Daoy (cell line): ENCODE measurements at regions not wholly inside any gene's neighbourhood (a gene's known extent, or its start where the extent isn't known, plus 50 kb on each side); places are given as distances from the start of the nearest gene placed in this dataset.
A peak's percentile ranks its signal among the peaks of the same experiment; 100 is the strongest.
"Not testable (repeated sequence)": the region's sequence is repeated elsewhere in the genome, so short reads cannot be mapped to it uniquely, and the experiment has no call there.

Source experiments
- DNase-seq: peaks from one replicate; pipeline ENCODE4 v3.0.0-alpha.2; 2015; ENCODE audit warnings: low read depth

DNA sequence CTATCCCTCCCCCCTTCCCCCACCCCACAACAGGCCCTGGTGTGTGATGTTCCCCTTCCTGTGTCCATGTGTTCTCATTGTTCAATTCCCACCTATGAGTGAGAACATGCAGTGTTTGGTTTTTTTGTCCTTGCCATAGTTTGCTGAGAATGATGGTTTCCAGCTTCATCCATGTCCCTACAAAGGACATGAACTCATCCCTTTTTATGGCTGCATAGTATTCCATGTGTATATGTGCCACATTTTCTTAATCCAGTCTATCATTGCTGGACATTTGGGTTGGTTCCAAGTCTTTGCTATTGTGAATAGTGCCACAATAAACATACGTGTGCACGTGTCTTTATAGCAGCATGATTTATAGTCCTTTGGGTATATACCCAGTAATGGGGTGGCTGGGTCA, 52.3 kb upstream of the MAN1A2 start:
- not testable (repeated sequence) for DNase-seq

DNA sequence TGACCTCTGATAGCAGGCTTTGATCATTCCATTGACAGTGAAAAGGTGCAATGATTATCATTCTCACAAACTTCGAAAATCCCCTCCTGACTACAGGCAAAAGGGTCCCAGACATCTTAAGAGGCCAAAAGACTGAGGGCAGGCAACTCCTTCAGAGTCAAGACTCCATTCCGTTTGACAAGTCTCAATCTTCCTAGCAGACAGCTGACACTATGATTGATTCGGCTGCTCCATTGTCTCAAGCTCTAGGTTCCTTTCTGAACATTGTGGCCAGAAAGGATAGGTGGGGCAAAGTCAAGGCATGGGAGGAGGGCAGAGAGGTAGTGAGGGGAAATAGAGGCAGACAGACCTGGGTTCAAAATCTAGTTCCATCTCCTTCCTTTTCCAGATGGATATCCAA, 53.7 kb upstream of the MAN1A2 start:
- DNase-seq: no peak

DNA sequence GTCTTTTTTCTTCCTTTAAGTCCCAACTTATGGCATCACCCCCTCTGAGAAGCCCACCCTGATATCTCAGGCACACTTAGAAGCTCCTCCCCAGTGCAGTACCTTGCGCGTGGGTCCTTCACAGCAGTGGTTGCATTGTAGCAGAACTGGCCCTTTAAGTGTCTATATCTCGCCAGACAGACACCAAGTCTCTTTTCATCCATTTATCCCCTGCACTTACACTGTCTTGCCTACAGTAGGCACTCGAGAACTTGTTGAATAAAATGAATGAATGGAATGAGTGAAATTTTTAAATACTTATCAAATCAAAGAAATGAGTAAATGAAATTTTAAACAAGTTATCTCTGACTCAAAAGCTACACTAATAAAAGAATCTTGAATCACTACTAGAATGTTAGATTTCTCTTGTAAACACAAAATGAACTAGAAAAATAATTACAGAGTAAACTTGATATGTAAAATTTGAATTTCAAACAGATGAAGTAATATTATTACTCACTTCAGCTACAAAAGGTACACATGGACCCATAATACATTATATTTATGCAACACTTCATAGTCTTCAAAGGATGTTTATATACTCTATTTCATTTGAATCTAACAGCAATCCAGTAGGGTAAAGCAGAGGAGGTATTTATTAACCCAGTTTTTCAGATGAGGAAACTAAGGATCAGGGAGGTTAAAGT, 54.7 kb upstream of the MAN1A2 start:
- peak; percentile 46 for DNase-seq

DNA sequence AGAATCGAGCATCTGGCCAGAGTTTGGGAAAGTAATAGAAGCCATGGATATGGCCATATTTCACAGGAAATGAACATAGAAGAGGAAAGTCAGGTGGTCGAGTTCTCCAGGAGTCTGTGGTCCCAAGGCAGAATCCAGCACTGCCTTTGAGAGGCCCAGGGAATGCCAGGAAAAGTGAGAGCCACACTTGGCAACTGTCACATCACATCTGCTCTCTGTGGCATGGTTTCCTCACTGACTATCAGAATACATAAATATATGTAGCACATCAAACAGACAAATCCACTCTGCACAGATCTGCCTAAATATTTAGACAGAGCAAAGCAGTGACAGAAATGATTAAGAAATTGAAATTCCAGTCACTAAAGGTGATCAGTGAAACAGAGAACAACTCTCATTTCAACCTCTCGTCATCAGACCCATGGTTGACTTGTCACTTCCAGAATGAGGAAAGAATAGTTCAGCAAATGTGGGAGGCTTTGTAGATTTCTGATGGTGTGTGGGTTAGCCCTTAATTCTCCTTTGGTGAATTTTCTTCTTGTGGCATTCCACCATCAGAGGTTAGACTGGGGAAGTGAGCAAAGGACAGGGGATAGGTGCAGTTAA, 58.8 kb upstream of the MAN1A2 start:
- no peak for DNase-seq

DNA sequence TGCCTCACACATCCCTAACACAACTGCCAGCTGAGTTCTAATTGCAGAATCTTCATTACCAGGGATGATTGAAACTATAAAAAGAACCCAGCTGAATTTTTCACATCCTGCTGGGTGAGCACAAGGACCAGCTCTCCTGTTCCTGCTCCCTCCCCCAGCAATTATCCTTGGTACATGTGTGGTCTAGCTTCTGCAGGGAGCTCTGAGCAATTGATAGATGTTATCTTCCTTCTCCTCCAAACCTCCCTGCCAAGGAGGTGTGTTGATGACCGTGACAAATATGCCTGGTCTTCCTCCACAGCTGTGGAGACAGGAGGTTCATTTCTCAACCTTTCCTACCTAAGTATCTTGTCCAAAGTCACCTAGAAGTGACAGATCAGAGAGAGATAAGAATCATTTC, 65.3 kb upstream of the MAN1A2 start:
- no peak for DNase-seq

DNA sequence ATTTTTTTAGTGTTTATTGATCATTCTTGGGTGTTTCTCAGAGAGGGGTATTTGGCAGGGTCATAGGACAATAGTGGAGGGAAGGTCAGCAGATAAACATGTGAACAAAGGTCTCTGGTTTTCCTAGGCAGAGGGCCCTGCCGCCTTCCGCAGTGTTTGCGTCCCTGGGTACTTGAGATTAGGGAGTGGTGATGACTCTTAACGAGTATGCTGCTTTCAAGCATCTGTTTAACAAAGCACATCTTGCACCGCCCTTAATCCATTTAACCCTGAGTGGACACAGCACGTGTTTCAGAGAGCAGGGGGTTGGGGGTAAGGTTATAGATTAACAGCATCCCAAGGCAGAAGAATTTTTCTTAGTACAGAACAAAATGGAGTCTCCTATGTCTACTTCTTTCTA, 67.1 kb upstream of the MAN1A2 start:
- DNase-seq: not testable (repeated sequence)

DNA sequence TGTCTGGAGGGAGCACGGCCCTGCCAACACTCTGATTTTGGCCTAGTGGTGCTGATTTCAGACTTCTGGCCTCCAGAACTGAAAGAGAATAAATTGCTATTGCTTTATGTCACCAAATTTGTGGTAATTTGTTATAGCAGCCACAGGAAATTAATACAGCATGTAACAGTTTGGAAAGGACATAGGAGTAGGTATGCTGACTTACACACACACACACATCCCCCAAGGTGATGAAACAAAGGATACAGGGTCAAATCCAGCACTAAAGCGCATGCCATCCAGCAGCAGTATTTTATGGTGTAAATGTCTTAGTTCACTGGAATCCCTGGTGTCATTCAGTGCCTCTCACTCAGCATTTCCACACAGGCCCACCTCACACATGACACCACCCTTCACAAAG, 72.2 kb upstream of the MAN1A2 start:
- no peak for DNase-seq

DNA sequence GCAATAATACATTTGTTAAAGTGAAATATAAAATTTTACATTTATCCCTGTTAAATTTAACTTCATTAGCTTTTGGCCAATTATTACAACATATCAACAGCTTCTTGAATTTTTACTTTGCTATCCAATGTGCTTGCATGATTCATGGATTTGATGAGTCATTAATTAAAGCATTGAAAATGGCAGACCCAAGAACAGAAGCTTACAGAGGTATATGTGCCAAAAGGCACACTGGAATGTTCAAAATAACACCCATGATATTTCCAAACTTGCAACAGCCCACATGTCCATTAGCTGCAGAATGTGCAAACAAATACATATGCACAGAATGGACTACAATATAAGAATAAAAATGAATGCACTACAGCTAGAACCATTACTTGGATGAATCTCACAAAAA, 76.4 kb upstream of the MAN1A2 start:
- no peak for DNase-seq

DNA sequence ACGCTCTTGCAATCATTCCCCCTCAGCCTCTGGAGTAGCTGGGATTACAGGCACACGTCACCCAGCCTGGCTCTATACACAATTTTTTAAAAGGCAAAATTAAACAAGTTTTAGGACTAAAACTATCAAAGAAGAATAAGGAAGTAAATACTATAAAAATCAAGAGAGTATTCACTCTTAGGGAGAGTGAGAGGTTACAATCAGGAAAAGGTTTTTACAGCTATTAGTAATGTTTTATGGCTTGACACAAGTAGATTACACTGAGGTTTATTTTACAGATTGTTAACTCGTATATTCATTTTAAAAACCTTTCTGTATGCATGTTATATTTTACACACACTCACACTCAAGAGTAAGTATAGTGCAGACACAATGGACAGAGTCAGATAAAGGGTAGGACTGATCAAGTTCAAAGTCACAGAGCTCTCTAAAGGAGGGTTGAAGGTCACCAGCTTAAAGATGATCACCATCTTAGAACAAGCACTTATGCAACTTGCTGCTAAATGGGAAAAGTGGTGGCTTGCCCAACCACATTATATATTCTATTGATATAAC, 77.9 kb upstream of the MAN1A2 start:
- DNase-seq: no peak

DNA sequence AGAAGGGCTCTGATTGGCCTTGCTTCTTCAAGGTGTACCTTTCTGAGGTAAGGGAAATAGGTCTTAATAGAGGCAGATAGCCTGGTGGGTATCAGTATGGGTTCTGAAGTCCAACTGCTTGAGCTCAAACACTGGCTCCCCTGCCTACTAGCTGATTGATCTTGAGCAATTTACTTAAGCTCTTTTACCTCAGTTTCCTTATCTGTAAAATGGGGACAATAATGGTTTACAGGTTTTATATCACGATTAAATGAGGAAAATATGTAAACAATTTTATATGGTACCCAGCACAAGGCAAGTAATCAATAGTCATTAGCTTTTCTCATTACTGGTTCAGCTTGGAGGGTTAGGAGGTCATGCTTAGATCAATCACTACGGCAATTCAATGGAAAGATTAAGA, 75.8 kb upstream of the VTCN1 start:
- DNase-seq: no peak

DNA sequence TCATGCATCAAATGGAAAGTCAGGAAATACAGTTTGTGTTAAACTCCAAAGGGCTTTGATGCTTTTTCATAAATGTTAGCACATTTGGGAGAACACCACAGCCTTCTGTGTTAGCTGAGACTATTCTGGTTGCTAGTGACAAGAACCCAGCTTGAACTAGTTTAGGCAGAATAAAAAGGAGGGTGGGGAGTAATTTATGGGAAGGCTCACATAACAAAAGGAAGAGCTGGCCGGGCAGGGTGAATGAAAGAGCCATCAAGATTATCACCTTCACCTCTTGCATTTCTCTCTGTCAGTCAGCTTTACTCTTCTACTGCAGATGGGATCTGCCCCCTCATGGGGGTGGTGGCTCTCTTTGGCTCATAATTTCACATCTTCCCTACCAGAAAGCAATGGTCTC, 75.4 kb upstream of the VTCN1 start:
- no peak for DNase-seq

DNA sequence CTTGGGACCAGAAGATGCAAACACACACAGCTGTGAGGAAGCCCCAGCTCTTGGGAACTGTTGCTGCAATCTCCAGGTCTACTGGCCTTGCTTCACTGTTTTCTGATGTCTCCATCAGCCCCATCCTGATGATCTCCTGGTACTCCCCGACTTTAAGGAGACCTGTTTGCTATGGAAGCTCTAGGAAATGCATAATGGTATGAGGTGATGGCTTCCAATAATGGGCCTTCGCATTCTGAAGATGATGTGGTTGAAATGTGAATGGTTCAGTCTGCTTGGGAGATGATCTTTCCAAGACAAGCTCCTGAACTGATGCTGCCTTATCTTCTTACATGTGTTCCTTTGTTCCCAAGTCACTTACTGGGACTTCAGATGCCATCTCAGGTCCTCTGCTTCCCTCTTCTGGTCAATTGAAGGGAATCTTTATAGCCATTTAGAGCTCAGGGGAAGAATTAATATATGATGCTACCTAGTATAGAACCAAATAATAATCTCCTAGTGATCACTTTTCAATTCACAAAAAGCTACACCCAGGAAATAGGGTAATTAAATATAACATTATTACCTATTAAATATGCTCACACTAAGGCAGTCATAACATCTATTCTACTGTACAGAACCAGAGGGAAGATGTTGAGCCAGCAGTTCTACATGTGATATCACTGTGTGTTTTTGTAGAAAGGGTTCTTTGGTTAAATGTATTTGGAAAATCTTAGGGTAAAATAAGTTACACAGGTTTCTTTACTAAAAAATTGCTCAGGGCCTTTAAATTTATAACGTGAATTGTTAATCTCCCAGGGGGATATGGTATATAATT, 73.9 kb upstream of the VTCN1 start:
- peak; percentile 66 for DNase-seq

DNA sequence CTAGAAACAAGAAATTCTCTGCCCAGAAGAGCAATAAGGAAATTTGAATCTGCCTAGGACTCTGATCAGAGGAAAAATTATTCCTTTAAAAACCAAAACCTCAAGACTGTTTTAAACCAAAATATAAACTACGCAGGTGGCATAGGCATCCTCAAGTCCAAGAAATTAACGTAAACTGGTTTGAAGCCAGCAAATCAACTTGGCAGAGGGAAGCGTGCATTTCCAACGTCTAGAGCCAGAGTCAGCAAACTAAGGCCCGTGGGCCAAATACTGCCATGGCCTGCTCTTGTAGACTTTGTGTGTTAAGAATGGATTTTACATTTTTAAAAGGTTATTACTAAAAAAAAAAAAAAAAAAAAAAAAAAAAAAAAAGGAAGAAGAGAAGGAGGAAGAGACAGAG, 67.8 kb upstream of the VTCN1 start:
- no peak for DNase-seq

DNA sequence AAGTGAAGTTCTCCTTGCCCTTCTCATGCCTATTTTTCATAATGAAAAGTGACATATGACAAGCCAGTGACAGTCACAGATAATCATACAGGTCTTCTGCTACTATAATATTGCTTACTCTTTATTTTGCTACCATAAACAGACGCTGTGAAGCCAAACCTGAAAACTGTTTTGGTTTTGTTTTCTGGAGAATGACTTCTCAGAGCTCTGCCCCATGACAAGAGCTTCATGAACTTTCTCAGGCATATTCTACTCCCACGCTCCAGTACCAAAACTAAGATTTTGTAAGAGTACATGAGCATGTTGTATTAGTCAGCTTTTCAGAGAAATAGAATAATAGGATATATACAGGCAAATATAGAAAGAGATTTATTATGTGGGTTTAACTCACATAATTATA, 64.3 kb upstream of the VTCN1 start:
- no peak for DNase-seq

DNA sequence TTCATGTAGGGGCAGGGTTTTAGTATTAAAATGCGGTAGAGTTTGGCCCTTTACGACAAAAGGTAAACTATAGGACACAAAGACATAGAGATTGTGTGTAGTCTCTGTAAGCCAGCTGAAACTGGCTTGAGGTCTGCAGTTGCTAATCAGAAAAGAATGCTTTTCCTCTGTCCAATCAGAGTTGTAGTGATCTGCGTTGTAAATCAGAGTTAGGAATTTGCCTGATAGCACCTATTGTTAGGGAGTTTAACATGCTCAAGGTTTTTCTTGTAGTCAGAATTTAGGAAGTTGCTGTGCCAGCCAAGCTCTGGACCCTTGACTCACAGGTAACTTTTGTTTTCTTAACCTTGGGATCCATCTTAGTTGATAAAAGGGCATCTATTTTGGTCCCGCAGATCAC, 61.2 kb upstream of the VTCN1 start:
- no peak for DNase-seq

DNA sequence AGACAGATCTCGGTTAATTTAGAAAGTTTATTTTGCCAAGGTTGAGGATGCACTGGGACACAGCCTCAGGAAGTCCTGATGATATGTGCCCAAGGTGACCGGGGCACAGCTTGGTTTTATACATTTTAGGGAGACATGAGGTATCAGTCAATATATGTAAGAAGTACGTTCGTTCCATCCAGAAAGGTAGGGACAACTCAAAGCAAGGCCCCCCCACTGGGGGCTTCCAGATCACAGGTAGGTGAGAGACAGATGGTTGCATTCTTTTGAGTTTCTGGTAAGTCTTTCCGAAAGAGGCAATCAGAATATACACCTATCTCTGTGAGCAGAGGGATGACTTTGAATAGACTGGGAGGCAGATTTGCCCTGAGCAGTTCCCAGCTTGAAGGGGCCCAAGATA, 60.4 kb upstream of the VTCN1 start:
- DNase-seq: no peak

DNA sequence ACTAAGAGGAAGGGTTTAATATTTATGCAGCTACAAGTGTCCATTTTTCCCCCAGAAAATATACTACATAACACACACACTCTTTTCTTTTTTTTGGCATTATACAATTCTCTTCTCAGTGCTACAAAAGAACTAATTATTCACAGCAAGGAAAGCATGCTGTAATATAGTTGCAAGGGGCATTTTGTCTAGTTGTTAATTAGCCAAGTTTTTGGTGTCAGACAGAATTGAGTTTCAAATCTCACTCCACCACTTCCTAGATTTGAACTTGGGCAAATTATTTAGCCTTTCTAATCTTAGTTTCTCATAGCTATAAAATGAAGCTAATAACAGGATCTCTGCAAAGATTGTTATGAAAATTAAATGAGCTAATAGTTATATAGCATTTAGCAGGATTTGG, 60.0 kb upstream of the VTCN1 start:
- DNase-seq: no peak

DNA sequence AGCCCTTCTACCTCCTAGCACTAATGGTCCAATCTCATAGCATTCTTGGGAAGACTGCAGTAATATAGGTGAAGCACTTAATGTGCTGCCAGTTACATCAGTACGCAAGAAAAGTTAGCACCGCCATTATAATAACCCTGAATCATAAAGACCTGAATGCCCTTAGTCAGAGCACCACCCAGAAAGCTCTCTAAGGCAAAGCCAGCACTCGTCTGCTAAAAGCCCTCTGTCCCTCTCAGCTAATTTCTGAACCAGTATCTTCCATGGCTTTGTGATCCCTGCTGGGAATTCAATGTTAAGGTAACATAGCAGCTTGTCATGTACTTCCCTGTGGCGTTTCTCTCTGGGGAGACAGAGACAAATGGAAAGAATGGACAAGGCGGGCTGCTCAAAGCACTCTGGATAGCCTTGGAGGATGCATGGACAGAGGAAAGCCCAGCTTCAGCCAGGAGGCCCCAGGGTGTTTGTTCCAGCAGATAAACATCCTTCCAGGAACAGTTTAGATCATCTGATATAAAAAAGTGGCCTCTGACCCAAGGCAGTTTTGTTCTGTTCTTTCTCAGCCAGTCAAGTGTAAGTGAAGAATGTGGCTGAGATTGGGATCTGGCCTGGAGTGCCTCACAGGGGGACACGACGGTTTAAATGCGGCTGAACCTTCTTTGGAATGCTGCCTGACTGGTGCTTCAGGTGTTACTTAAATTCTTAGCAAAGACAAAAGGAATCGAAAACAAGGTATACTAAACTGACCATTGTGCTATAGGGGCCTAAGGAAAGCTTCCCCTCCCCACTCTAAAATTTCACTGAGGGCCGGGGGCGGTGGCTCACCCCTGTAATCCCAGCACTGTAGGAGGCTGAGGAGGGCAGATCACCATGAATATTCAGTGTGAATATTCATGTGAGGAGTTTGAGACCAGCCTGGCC, 58.1 kb upstream of the VTCN1 start:
- DNase-seq: no peak

DNA sequence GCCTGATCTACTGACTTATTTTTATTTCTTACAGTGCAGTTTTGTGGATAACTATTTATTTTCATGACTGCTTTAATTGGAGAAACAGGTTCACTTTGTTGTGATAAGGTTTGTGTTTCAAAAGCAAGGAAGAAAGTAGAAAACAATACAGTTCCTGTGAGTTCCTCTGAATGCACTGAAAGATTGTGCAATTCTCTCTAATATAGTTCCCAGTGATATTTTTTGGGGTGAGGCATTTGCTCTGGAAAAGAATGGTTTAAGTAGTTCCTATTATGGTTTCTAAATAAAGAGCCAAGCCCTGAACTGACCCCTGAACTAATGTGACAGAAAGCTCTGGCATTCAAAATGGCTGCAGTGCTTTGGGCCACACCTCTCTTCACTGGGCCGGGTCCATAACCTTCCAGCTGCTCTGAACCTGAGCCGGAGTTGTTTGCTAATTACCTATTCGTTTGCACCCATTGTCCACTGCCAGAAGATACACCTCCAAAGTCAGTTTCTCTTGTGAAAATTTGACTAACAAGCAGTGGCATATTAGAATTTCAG, 56.6 kb upstream of the VTCN1 start:
- DNase-seq: no peak

DNA sequence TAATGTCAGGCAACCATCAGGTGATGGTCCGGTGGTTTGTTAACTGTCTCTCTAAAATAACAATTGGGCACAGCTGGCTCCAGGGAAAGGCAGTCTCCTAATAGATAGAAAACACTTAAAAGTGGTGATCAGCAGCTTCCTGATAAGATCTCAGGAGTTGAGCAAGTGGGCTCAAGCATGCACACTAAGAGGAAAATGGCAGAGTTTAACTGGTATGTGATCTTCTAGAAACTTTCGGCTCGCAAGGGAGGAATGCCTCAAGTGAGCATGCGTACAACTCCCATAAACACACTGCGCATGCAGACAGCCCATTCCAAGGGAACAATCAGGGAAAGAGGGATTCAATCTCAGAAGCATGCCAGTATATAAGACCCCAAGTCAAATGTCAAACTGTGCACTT, 52.2 kb upstream of the VTCN1 start:
- DNase-seq: no peak

DNA sequence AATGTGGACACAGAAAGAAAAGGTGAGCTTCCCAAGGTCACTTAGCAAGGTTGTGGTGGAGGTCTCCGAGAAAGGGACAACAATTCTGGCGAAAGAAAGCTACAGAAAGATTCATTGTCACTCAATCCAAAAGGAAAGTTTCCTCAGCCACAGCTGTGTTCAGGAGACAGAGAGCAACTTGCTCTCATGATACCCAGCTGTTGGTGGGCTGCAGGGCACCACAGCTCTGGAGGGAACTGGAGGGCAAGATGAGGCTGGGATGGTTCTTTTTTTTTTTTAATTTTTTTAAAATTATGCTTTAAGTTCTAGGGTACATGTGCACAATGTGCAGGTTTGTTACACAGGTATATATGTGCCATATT, 50.7 kb upstream of the VTCN1 start:
- DNase-seq: no peak
